Dedifferentiated amniotic fluid mesenchymal stem cell (primary cell): ENCODE measurements at regions not wholly inside any gene's neighbourhood (a gene's known extent, or its start where the extent isn't known, plus 50 kb on each side); places are given as distances from the start of the nearest gene placed in this dataset.
A peak's percentile ranks its signal among the peaks of the same experiment; 100 is the strongest.
"Not testable (repeated sequence)": the region's sequence is repeated elsewhere in the genome, so short reads cannot be mapped to it uniquely, and the experiment has no call there.

Experiments used
- DNase-seq: peaks from one replicate; pipeline ENCODE4 v3.0.0-alpha.2; 2016; ENCODE audit errors: extremely low spot score

GRCh38 chr7:81482600-81483186 is 287.2 kb downstream of the HGF start:
- DNase-seq = peak; percentile 45

DNA sequence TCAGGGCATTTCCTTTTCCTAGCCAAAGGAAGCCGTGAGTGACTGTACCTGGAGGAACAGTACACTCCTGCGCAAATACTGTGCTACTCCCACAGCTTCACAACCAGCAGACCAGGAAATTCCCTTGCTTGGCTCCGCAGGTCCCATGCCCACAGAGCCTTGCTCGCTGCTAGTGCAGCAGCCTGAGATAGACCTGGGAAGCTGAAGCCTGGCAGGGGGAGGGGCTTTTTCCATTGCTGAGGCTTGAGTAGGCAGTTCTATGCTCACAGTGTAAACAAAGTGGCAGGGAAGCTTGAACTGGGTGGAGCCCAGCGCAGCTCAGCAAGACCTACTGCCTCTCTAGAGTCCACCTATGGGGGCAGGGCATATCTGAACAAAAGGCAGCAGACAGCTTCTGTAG is 291.2 kb downstream of the HGF start:
- no peak for DNase-seq

- not testable (repeated sequence) for DNase-seq
Observed at GRCh38 chr7:81478201-81478600, 291.6 kb downstream of the HGF start.

DNA sequence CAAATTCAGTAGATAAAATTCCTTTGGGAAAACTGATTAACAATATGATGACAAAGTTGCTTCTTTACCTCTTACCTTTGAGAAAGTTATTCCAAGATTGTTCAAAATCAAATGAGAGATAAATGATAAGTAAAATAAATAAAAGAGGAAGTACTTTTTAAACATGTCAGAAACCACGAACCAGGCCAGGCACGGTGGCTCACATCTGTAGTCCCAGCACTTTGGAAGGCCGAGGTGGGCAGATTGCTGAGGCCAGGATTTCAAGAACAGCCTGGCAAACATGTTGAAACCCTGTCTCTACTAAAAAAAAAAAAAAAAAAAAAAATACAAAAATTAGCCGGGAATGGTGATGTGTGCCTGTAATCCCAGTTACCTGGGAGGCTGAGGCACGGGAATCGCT is 296.6 kb downstream of the HGF start:
- DNase-seq = no peak

- no peak for DNase-seq
Observed at GRCh38 chr7:81470724-81471379, 299.0 kb downstream of the HGF start.

GRCh38 chr7:81469869-81470723 is 299.8 kb downstream of the HGF start:
- DNase-seq = peak; percentile 64

DNA sequence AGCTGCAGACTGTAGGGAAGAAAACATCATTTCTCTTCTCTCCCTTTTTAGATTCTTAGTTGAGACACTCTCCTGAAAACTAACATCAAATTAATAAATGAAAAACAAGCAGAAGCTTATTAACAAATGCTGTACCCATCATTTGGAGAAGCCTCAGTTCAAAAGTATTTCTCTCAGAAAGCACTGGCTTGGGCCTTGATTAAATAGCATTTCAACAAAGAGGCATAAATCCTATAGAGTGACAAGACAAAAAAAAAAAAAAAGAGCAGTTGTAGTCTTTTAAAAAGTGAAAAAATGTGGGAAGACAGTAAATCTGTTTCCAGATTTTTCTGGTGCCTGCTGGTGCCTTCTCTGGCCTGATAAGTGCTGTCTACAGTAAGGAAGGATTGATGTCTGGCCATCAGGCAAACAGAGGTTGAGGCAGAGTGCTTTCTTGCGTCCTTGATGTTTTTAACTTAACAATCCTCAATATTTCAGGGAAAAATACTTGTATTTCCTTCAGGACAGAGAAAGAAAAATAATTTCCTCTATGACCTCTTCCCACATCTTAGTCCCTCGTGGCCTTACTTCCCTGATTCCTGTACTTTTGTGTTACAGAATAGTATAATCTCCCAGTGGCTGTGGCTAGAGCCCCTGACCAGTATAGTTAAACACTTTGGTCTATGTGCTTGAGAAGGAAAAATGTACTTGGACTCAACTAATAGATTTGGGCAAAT is 300.5 kb downstream of the HGF start:
- no peak for DNase-seq

GRCh38 chr7:81468526-81468925 is 301.3 kb downstream of the HGF start:
- DNase-seq = no peak

DNA sequence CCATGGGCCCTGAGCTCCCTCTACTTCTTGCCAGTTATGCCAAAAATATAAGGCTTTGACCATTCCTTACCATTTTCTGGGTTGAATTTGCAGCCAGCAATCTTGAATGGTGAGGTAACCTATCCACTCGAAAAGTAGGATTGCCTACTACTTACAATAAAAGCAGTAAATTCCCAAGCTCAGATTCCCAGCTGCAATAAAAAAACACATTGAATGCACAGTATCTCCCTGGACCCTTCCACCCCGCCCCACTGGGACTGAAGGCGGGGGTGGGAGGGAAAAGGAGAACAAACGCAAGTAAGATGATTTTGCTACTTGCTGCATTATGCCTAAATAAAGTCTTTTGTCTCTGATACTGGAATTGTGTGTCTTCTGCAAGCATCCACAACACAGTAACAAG is 301.9 kb downstream of the HGF start:
- no peak for DNase-seq

DNA sequence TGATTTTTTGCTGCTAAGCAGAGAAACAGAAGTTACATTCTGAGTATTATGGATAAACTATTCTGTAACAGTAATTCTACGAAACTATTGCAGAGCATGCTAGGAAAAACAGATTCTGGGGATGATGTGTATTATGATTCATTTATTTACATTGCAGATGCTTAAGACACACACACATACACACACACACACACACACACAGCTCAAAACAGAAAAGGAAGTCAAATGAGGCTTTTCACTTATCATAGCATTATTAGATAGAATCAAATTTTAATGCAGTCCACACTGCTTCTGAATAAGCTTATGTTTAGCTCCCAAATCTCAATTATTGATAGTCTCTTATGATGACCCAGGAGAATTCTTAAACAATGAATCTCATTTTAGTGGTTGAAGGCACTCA is 307.2 kb downstream of the HGF start:
- DNase-seq = peak; percentile 56

GRCh38 chr7:81460250-81461045 is 309.4 kb downstream of the HGF start:
- DNase-seq = no peak

DNA sequence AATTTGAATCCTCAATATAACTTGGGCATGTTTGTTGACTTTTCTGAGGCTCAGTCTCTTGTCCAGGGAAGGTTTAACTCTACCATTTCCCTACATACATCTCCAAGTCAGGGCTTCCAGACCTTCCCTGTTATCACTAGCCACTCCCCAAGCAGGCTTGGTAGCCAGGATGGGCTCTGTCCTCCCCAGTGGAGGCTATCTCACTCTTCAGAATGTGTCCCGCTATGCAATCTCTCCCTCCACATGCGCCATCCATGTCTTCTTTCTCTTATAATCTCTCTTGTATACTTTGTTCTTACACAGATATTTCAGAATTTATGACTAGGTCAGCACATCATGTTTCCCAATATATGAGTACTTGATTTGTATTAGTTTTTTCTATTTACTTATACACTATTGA is 310.4 kb downstream of the HGF start:
- no peak for DNase-seq

DNA sequence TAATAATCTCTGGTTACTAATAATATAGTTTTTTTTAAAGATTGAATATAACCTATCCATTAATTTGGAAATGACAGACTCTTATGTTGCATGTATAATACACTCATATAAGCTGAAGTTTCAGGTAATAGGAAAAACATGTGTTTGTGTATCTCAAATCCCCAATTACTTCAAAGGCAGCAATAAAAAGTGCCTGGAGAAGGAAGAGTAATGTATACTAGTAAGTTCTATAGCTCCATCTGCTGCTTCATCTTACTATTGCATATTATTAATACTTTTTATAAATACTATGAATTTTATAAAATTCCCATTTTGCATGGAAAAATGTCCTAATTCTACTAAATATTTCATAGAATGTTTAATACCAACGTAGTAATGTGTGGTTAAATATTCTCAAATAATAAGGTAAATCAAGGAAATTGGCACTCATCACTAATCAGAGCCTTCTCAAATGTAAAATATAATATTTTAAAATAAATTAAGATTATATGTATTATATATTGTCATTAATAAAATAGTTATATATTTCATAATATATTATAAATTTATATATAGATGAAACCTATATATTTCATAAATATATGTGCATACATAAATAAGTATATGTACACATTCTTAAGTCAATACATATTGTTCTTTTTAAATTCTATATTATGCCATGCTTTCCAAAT is 311.9 kb downstream of the HGF start:
- DNase-seq = peak; percentile 62

DNA sequence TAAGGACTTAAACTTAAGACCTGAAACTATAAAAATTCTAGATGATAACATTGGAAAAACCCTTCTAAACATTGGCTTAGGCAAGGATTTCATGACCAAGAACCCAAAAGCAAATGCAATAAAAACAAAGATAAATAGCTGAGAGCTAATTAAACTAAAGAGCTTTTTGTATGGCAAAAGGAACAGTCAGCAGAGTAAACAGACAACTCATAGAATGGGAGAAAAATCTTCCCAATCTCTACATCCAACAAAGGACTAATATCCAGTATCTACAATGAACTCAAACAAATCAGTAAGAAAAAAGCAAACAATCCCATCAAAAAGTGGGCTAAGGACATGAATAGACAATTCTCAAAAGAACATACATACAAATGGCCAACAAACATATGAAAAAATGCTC is 316.1 kb downstream of the HGF start:
- not testable (repeated sequence) for DNase-seq

GRCh38 chr7:81449105-81449504 is 320.7 kb downstream of the HGF start:
- no peak for DNase-seq

GRCh38 chr7:81447351-81447952 is 322.4 kb downstream of the HGF start:
- peak; percentile 65 for DNase-seq

- no peak for DNase-seq
Observed at GRCh38 chr7:81446212-81446611, 323.6 kb downstream of the HGF start.

- DNase-seq = no peak
Observed at GRCh38 chr7:81445462-81445861, 324.4 kb downstream of the HGF start.

- no peak for DNase-seq
Observed at GRCh38 chr7:81441750-81442149, 328.1 kb downstream of the HGF start.

GRCh38 chr7:81439591-81439990 is 330.3 kb downstream of the HGF start:
- DNase-seq = no peak
